NB4 (cell line): ENCODE measurements at regions not wholly inside any gene's neighbourhood (a gene's known extent, or its start where the extent isn't known, plus 50 kb on each side); places are given as distances from the start of the nearest gene placed in this dataset.

Source experiments
- CTCF ChIP-seq: IDR thresholded peaks from one replicate; pipeline ENCODE4 v1.5.1; 2012; ENCODE audit warnings: low read depth, low read length
- MAX ChIP-seq: IDR thresholded peaks from 2 replicates; pipeline ENCODE4 v1.6.1; 2011; ENCODE audit warnings: low read depth, low read length
- MYC ChIP-seq: IDR thresholded peaks from 2 replicates; pipeline ENCODE4 v1.6.1; 2011; ENCODE audit warnings: low read depth, low read length
- POLR2A ChIP-seq: IDR thresholded peaks from 2 replicates; pipeline ENCODE4 v1.6.1; 2011; ENCODE audit warnings: mild to moderate bottlenecking; ENCODE audit not compliant: insufficient read length; ENCODE audit errors: extremely low read depth

- TF ChIP-seq CTCF (no peak), POLR2A (no peak), MYC (no peak), MAX (no peak)
Measured at GRCh38 chr1:234722270-234722704, 112.3 kb upstream of the IRF2BP2 start.
